Thyroid gland (tissue), 4 donors: ENCODE measurements at regions not wholly inside any gene's neighbourhood (a gene's known extent, or its start where the extent isn't known, plus 50 kb on each side); places are given as distances from the start of the nearest gene placed in this dataset.
"Not testable (repeated sequence)": the region's sequence is repeated elsewhere in the genome, so short reads cannot be mapped to it uniquely, and the experiment has no call there.

Experiments
- POLR2A ChIP-seq, 2 donors: fragments of 450-650 bp; IDR thresholded peaks; one replicate each; pipeline ENCODE4 v1.6.1; 2017; ENCODE audit warnings: antibody characterized with exemption in 2 of 2, mild to moderate bottlenecking in 2 of 2, moderate library complexity in 1 of 2
- TF ChIP-seq, protein P1 (sequence below), 6 experiments: fragments of 200-600 bp in 3 of 6; fragments of 450-650 bp in 3 of 6; sonication (generic) in 3 of 6; IDR thresholded peaks; one replicate each; pipeline ENCODE4 v1.5.1; 2016 to 2019; ENCODE audit warnings: antibody characterized with exemption in 6 of 6, mild to moderate bottlenecking in 2 of 6, inconsistent platforms in 1 of 6, moderate library complexity in 1 of 6

GRCh38 chr20:26207967-26208295 is 511.3 kb upstream of the ZNF337 start:
- TF ChIP-seq POLR2A (IDR thresholded peaks at IDR 0.05) = not testable (repeated sequence)
- TF ChIP-seq, protein P1, sequence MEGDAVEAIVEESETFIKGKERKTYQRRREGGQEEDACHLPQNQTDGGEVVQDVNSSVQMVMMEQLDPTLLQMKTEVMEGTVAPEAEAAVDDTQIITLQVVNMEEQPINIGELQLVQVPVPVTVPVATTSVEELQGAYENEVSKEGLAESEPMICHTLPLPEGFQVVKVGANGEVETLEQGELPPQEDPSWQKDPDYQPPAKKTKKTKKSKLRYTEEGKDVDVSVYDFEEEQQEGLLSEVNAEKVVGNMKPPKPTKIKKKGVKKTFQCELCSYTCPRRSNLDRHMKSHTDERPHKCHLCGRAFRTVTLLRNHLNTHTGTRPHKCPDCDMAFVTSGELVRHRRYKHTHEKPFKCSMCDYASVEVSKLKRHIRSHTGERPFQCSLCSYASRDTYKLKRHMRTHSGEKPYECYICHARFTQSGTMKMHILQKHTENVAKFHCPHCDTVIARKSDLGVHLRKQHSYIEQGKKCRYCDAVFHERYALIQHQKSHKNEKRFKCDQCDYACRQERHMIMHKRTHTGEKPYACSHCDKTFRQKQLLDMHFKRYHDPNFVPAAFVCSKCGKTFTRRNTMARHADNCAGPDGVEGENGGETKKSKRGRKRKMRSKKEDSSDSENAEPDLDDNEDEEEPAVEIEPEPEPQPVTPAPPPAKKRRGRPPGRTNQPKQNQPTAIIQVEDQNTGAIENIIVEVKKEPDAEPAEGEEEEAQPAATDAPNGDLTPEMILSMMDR (IDR thresholded peaks at IDR 0.05) = not testable (repeated sequence)
